ENCODE measurements at regions not wholly inside any gene's neighbourhood (a gene's known extent, or its start where the extent isn't known, plus 50 kb on each side); places are given as distances from the start of the nearest gene placed in this dataset.
"Not testable (repeated sequence)": the region's sequence is repeated elsewhere in the genome, so short reads cannot be mapped to it uniquely, and the experiment has no call there.

- DNase-seq = no peak
Measured at GRCh38 chr10:124206616-124207015, 113.2 kb upstream of the CHST15 start.

GRCh38 chr10:124205432-124205831, 112.0 kb upstream of the CHST15 start:
- no peak for DNase-seq

GRCh38 chr10:124204726-124205125, 111.3 kb upstream of the CHST15 start:
- DNase-seq = no peak

- DNase-seq = no peak
Measured at GRCh38 chr10:124200011-124200410, 106.6 kb upstream of the CHST15 start.

- DNase-seq = no peak
Measured at GRCh38 chr10:124198871-124199270, 105.5 kb upstream of the CHST15 start.

- DNase-seq = no peak
Measured at GRCh38 chr10:124198125-124198501, 104.7 kb upstream of the CHST15 start.

GRCh38 chr10:124197371-124198124, 104.2 kb upstream of the CHST15 start:
- no peak for DNase-seq

- no peak for DNase-seq
Measured at GRCh38 chr10:124196659-124197058, 103.3 kb upstream of the CHST15 start.

- DNase-seq = no peak
Measured at GRCh38 chr10:124194199-124194824, 100.9 kb upstream of the CHST15 start.

- DNase-seq = no peak
Measured at GRCh38 chr10:124193309-124193696, 99.9 kb upstream of the CHST15 start.

- DNase-seq = not testable (repeated sequence)
Measured at GRCh38 chr10:124192664-124193308, 99.4 kb upstream of the CHST15 start.

GRCh38 chr10:124190476-124190875, 97.1 kb upstream of the CHST15 start:
- not testable (repeated sequence) for DNase-seq

GRCh38 chr10:124186956-124187355, 93.6 kb upstream of the CHST15 start:
- DNase-seq = no peak

- no peak for DNase-seq
Measured at GRCh38 chr10:124185084-124185483, 91.7 kb upstream of the CHST15 start.

GRCh38 chr10:124184208-124184830, 90.9 kb upstream of the CHST15 start:
- DNase-seq = no peak

- no peak for DNase-seq
Measured at GRCh38 chr10:124183617-124184016, 90.2 kb upstream of the CHST15 start.

- no peak for DNase-seq
Measured at GRCh38 chr10:124182088-124182541, 88.7 kb upstream of the CHST15 start.

GRCh38 chr10:124181656-124182055, 88.3 kb upstream of the CHST15 start:
- DNase-seq = no peak

- DNase-seq = no peak
Measured at GRCh38 chr10:124180947-124181549, 87.7 kb upstream of the CHST15 start.

GRCh38 chr10:124180044-124180745, 86.8 kb upstream of the CHST15 start:
- no peak for DNase-seq

- DNase-seq = no peak
Measured at GRCh38 chr10:124179308-124180043, 86.1 kb upstream of the CHST15 start.

- no peak for DNase-seq
Measured at GRCh38 chr10:124177180-124177518, 83.8 kb upstream of the CHST15 start.

Measured in NCI-H2171 (cell line).